ENCODE measurements at regions not wholly inside any gene's neighbourhood (a gene's known extent, or its start where the extent isn't known, plus 50 kb on each side); places are given as distances from the start of the nearest gene placed in this dataset.

DNA sequence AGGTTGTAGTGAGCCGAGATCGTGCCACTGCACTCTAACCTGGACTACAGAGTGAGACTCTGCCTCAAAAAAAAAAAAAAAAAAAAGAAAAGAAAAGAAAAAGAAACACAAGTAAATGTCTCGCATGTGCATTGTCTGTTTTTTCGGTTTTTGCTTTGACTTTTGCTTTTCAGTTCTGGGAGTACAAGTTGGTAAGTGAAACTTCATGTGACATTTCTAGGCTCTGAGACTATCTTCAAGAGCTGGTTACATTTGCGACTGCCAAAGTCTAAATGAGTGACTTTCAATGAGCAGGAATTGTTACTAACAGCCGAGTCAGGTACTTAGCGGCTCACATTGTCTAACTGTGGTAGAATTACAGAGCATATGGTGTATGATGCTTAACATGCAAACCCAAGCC is 107.0 kb upstream of the CELF2 start (continued):
- TF ChIP-seq REST (IDR thresholded peaks at IDR 0.05; ENCODE audit: low read depth) (no peak), SIN3A (IDR thresholded peaks at IDR 0.05; ENCODE audit: low read depth) (no peak), RAD21 (IDR thresholded peaks at IDR 0.05; ENCODE audit: low read depth) (no peak), POLR2AphosphoS5 (IDR thresholded peaks at IDR 0.05; ENCODE audit: low read depth, low read length) (no peak)

GRCh38 chr10:10911035-10911434 is 106.6 kb upstream of the CELF2 start:
- Histone ChIP-seq H2AFZ (ENCODE audit: low read depth, low read length, poor library complexity, severe bottlenecking) (no peak overlapping the region), H3K9ac (ENCODE audit: low read length) (no peak overlapping the region), H3K4me3 (replicated peaks in 1 of 2; ENCODE audit: low read depth in 1 of 2, low read length in 2 of 2) (no peak overlapping the region), H3K27ac (ENCODE audit: low read depth, low read length) (no peak overlapping the region), H3K9me2 (ENCODE audit: insufficient read depth) (no peaks in the 10 kb centered on the region), H3K79me2 (ENCODE audit: insufficient read depth, low read length) (no peaks in the 10 kb centered on the region), H3K9me3 (ENCODE audit: control insufficient read depth in 1 of 2, insufficient read depth in 1 of 2, low read depth in 1 of 2, low read length in 2 of 2) (peaks cover 2 to 11% of the 10 kb centered on the region in 2 experiments; a peak in 2 of 4 replicates), H3K27me3 (ENCODE audit: insufficient read depth, low read length) (no peaks in the 10 kb centered on the region), H4K20me1 (ENCODE audit: insufficient read depth) (no peaks in the 10 kb centered on the region), H3K36me3 (ENCODE audit: control insufficient read depth in 1 of 2, insufficient read depth in 2 of 2, low read length in 2 of 2) (no peaks in the 10 kb centered on the region), H3K4me2 (ENCODE audit: low read length) (no peak overlapping the region), H3K4me1 (ENCODE audit: control insufficient read depth in 1 of 2, insufficient read depth in 2 of 2, low read length in 2 of 2) (no peaks in the 10 kb centered on the region)
- ChIA-PET POLR2A (no interaction called here), RAD21 (ENCODE audit: low non-redundant PET in 1 of 2, low total read pairs in 2 of 2, uncharacterized antibody in 2 of 2, unreplicated experiment in 2 of 2) (no interaction called here), CTCF (no interaction called here)
- intact Hi-C loops (cut with micrococcal nuclease) = no loop called here
- DNase-seq (ENCODE audit: low read depth, low spot score) = no peak
- BruUV-seq (replicated peaks) = no TSS peak
- no peak for ATAC-seq
- TF ChIP-seq, protein P1, sequence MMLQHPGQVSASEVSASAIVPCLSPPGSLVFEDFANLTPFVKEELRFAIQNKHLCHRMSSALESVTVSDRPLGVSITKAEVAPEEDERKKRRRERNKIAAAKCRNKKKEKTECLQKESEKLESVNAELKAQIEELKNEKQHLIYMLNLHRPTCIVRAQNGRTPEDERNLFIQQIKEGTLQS (IDR thresholded peaks at IDR 0.05) = no peak
- TF ChIP-seq CBX3 (IDR thresholded peaks at IDR 0.05; ENCODE audit: low read depth) (no peak), TCF7L2 (IDR thresholded peaks at IDR 0.05; ENCODE audit: borderline replicate concordance, extremely low read depth, insufficient read depth, insufficient read length) (no peak), EZH2 (IDR thresholded peaks at IDR 0.05) (no peak), YY1 (IDR thresholded peaks at IDR 0.05; ENCODE audit: extremely low read depth, insufficient replicate concordance, low read depth, low read length) (no peak)

Measured in HCT116 (cell line).